ENCODE measurements at regions not wholly inside any gene's neighbourhood (a gene's known extent, or its start where the extent isn't known, plus 50 kb on each side); places are given as distances from the start of the nearest gene placed in this dataset.
"Not testable (repeated sequence)": the region's sequence is repeated elsewhere in the genome, so short reads cannot be mapped to it uniquely, and the experiment has no call there.

- DNase-seq, result no peak
These were observed 113.4 kb downstream of the FAM50B start for GRCh38 chr6:3962291-3963280.

GRCh38 chr6:3963426-3963825, 114.3 kb downstream of the FAM50B start:
- no peak for DNase-seq

- DNase-seq, result no peak
These were observed 113.7 kb downstream of the FAM217A start for GRCh38 chr6:3965071-3965718.

- DNase-seq, result no peak
These were observed 112.5 kb downstream of the FAM217A start for GRCh38 chr6:3966426-3966825.

GRCh38 chr6:3970097-3970496, 108.8 kb downstream of the FAM217A start:
- DNase-seq, result no peak

- DNase-seq, result not testable (repeated sequence)
These were observed 105.8 kb downstream of the FAM217A start for GRCh38 chr6:3973152-3973551.

- no peak for DNase-seq
These were observed 100.8 kb downstream of the FAM217A start for GRCh38 chr6:3977875-3978711.

- DNase-seq, result not testable (repeated sequence)
These were observed 100.0 kb downstream of the FAM217A start for GRCh38 chr6:3978966-3979365.

GRCh38 chr6:3981917-3982316, 97.0 kb downstream of the FAM217A start:
- DNase-seq, result no peak

- DNase-seq, result no peak
These were observed 95.2 kb downstream of the FAM217A start for GRCh38 chr6:3983778-3984177.

GRCh38 chr6:3984494-3984893, 94.4 kb downstream of the FAM217A start:
- DNase-seq, result no peak

- DNase-seq, result no peak
These were observed 92.7 kb downstream of the FAM217A start for GRCh38 chr6:3986241-3986640.

- no peak for DNase-seq
These were observed 91.9 kb downstream of the FAM217A start for GRCh38 chr6:3987053-3987452.

- no peak for DNase-seq
These were observed 91.4 kb downstream of the FAM217A start for GRCh38 chr6:3987576-3987975.

- no peak for DNase-seq
These were observed 88.0 kb downstream of the FAM217A start for GRCh38 chr6:3990692-3991491.

- no peak for DNase-seq
These were observed 87.0 kb downstream of the FAM217A start for GRCh38 chr6:3991941-3992340.

GRCh38 chr6:3996349-3996748, 82.6 kb downstream of the FAM217A start:
- no peak for DNase-seq

GRCh38 chr6:3997177-3997770, 81.7 kb downstream of the FAM217A start:
- DNase-seq, result no peak

GRCh38 chr6:3999800-4000661, 78.9 kb downstream of the FAM217A start:
- no peak for DNase-seq

GRCh38 chr6:4004249-4004648, 74.7 kb downstream of the FAM217A start:
- DNase-seq, result no peak
